Lower leg skin (tissue), 4 donors: ENCODE measurements at regions not wholly inside any gene's neighbourhood (a gene's known extent, or its start where the extent isn't known, plus 50 kb on each side); places are given as distances from the start of the nearest gene placed in this dataset.
A peak's percentile ranks its signal among the peaks of the same experiment; 100 is the strongest.

Source experiments
- DNase-seq, 2 donors: peaks; one replicate each; pipeline ENCODE4 v3.0.0-alpha.2; 2019; ENCODE audit warnings: low spot score in 2 of 2
- H3K4me3 ChIP-seq: fragments of 200-600 bp; sonication (generic); 2 replicates; pipeline ENCODE4 v1.5.1; 2017; ENCODE audit warnings: mild to moderate bottlenecking, low read depth; ENCODE audit not compliant: poor library complexity, severe bottlenecking
- CTCF ChIP-seq, 3 donors: fragments of 450-650 bp; IDR thresholded peaks; one replicate each; pipeline ENCODE4 v1.5.1; 2016; ENCODE audit warnings: antibody characterized with exemption in 3 of 3, mild to moderate bottlenecking in 3 of 3, moderate library complexity in 2 of 3
- POLR2A ChIP-seq, 2 donors: fragments of 450-650 bp; IDR thresholded peaks; one replicate each; pipeline ENCODE4 v1.6.1; 2016 to 2017; ENCODE audit warnings: antibody characterized with exemption in 2 of 2, mild to moderate bottlenecking in 1 of 2, moderate library complexity in 1 of 2
- WGBS, 2 donors: methylation state at CpG; one replicate each; pipeline ENCODE4 v1.1.5; 2018; 5-methylcytosine and 5-hydroxymethylcytosine counted together
- intact Hi-C: fragments of 100-400 bp; cut with DNase I; formaldehyde crosslinking; loops from one replicate; pipeline ENCODE4 v1.15.0; 2023; ENCODE audit warnings: low total_unique reads

GRCh38 chr17:64767269-64767997 lies 105.3 kb upstream of the SMURF2 start:
- WGBS, 2 donors = 87 to 88% methylated on average over 11 of the region's 11 CpGs
- DNase-seq = peak in 1 of 2 donors; percentile 60
- intact Hi-C loops = no loop called here
- TF ChIP-seq CTCF (IDR thresholded peaks at IDR 0.05) (no peak), POLR2A (IDR thresholded peaks at IDR 0.05) (no peak)
- H3K4me3 ChIP-seq = no peak overlapping the region

- intact Hi-C loops = no loop called here
- 87 to 91% methylated on average over 7 of the region's 7 CpGs for WGBS, 2 donors
- TF ChIP-seq POLR2A (IDR thresholded peaks at IDR 0.05) (no peak), CTCF (IDR thresholded peaks at IDR 0.05) (no peak)
- H3K4me3 ChIP-seq = no peak overlapping the region
- DNase-seq = peak in 1 of 2 donors; percentile 52
Observed at GRCh38 chr17:64765191-64765889, 103.2 kb upstream of the SMURF2 start.

GRCh38 chr17:64750891-64751677 lies 89.0 kb upstream of the SMURF2 start:
- peak in 1 of 2 donors; percentile 60 for DNase-seq
- 93 to 95% methylated on average over 14 of the region's 14 CpGs for WGBS, 2 donors

GRCh38 chr17:64750478-64750877 lies 88.4 kb upstream of the SMURF2 start:
- WGBS, 2 donors = 90 to 91% methylated on average over 9 of the region's 9 CpGs
- DNase-seq = peak in 1 of 2 donors; percentile 80
- intact Hi-C loops = no loop called here

More at GRCh38 chr17:64750891-64751677, 89.0 kb upstream of the SMURF2 start:
- H3K4me3 ChIP-seq = no peak overlapping the region
- TF ChIP-seq POLR2A (IDR thresholded peaks at IDR 0.05) = no peak
- no peak for TF ChIP-seq CTCF (IDR thresholded peaks at IDR 0.05)
- intact Hi-C loops = no loop called here

GRCh38 chr17:64749306-64749705 lies 87.2 kb upstream of the SMURF2 start:
- WGBS, 2 donors = 88 to 94% methylated on average over 4 of the region's 4 CpGs
- peak in 1 of 2 donors; percentile 53 for DNase-seq

More at GRCh38 chr17:64750478-64750877, 88.4 kb upstream of the SMURF2 start:
- no peak for TF ChIP-seq POLR2A (IDR thresholded peaks at IDR 0.05)
- TF ChIP-seq CTCF (IDR thresholded peaks at IDR 0.05) = no peak
- H3K4me3 ChIP-seq = no peak overlapping the region

More at GRCh38 chr17:64749306-64749705, 87.2 kb upstream of the SMURF2 start:
- intact Hi-C loops = no loop called here
- H3K4me3 ChIP-seq = no peak overlapping the region
- TF ChIP-seq CTCF (IDR thresholded peaks at IDR 0.05) (no peak), POLR2A (IDR thresholded peaks at IDR 0.05) (no peak)
